ENCODE measurements at regions not wholly inside any gene's neighbourhood (a gene's known extent, or its start where the extent isn't known, plus 50 kb on each side); places are given as distances from the start of the nearest gene placed in this dataset.

- DNase-seq (ENCODE audit: extremely low read depth, low read depth): no peak
- no peak for TF ChIP-seq CTCF (IDR thresholded peaks at IDR 0.05; ENCODE audit: low read depth, low read length)
Measured at GRCh38 chr4:136634121-136634520, 898.2 kb downstream of the PCDH18 start.

- TF ChIP-seq CTCF (IDR thresholded peaks at IDR 0.05; ENCODE audit: low read depth, low read length): no peak
- DNase-seq (ENCODE audit: extremely low read depth, low read depth): no peak
Measured at GRCh38 chr4:136599890-136600289, 932.4 kb downstream of the PCDH18 start.

GRCh38 chr4:136590440-136590839 is 941.9 kb downstream of the PCDH18 start:
- no peak for TF ChIP-seq CTCF (IDR thresholded peaks at IDR 0.05; ENCODE audit: low read depth, low read length)
- DNase-seq (ENCODE audit: extremely low read depth, low read depth): no peak

GRCh38 chr4:136583567-136583966 is 948.7 kb downstream of the PCDH18 start:
- DNase-seq (ENCODE audit: extremely low read depth, low read depth): no peak
- no peak for TF ChIP-seq CTCF (IDR thresholded peaks at IDR 0.05; ENCODE audit: low read depth, low read length)

GRCh38 chr4:136581119-136581518 is 951.2 kb downstream of the PCDH18 start:
- DNase-seq (ENCODE audit: extremely low read depth, low read depth): no peak
- no peak for TF ChIP-seq CTCF (IDR thresholded peaks at IDR 0.05; ENCODE audit: low read depth, low read length)

- TF ChIP-seq CTCF (IDR thresholded peaks at IDR 0.05; ENCODE audit: low read depth, low read length): no peak
- no peak for DNase-seq (ENCODE audit: extremely low read depth, low read depth)
Measured at GRCh38 chr4:136575146-136575545, 957.1 kb downstream of the PCDH18 start.

GRCh38 chr4:136573460-136573859 is 958.8 kb downstream of the PCDH18 start:
- no peak for TF ChIP-seq CTCF (IDR thresholded peaks at IDR 0.05; ENCODE audit: low read depth, low read length)
- DNase-seq (ENCODE audit: extremely low read depth, low read depth): no peak

All from AG09319 (cell line).